Peyer's patch (tissue), 4 donors: ENCODE measurements at regions not wholly inside any gene's neighbourhood (a gene's known extent, or its start where the extent isn't known, plus 50 kb on each side); places are given as distances from the start of the nearest gene placed in this dataset.

ENCODE experiments used
- DNase-seq, 3 donors: peaks; one replicate each; pipeline ENCODE4 v3.0.0-alpha.2; 2017 to 2019
- H3K27ac ChIP-seq, 4 donors: fragments of 200-600 bp; sonication (generic); one replicate each; pipeline ENCODE4 v1.5.1; 2016 to 2019
- H3K27me3 ChIP-seq, 2 donors: fragments of 200-600 bp; sonication (generic); one replicate each; pipeline ENCODE4 v1.5.1; 2019
- H3K36me3 ChIP-seq, 3 donors: fragments of 200-600 bp; sonication (generic); one replicate each; pipeline ENCODE4 v1.5.1; 2016 to 2019
- H3K4me1 ChIP-seq, 4 donors: fragments of 200-600 bp; sonication (generic); one replicate each; pipeline ENCODE4 v1.5.1; 2016 to 2019
- H3K4me3 ChIP-seq, 4 donors: fragments of 200-600 bp; sonication (generic); 1 replicate in 3 of 4; 2 replicates in 1 of 4; pipeline ENCODE4 v1.5.1; 2016 to 2019; ENCODE audit warnings: mild to moderate bottlenecking in 1 of 4
- H3K9me3 ChIP-seq, 4 donors: fragments of 200-600 bp; sonication (generic); one replicate each; pipeline ENCODE4 v1.5.1; 2016 to 2019; ENCODE audit warnings: mild to moderate bottlenecking in 1 of 4
- POLR2A ChIP-seq, 2 donors: fragments of 450-650 bp; IDR thresholded peaks; one replicate each; pipeline ENCODE4 v1.5.1; 2017; ENCODE audit warnings: antibody characterized with exemption in 2 of 2, mild to moderate bottlenecking in 2 of 2, moderate library complexity in 2 of 2
- TF ChIP-seq, protein P1 (sequence below), 6 experiments: fragments of 450-650 bp in 4 of 6; fragments of 200-600 bp in 2 of 6; sonication (generic) in 1 of 6; IDR thresholded peaks; one replicate each; pipeline ENCODE4 v1.5.1; 2017 to 2019; ENCODE audit warnings: antibody characterized with exemption in 6 of 6, mild to moderate bottlenecking in 3 of 6, moderate library complexity in 1 of 6

DNA sequence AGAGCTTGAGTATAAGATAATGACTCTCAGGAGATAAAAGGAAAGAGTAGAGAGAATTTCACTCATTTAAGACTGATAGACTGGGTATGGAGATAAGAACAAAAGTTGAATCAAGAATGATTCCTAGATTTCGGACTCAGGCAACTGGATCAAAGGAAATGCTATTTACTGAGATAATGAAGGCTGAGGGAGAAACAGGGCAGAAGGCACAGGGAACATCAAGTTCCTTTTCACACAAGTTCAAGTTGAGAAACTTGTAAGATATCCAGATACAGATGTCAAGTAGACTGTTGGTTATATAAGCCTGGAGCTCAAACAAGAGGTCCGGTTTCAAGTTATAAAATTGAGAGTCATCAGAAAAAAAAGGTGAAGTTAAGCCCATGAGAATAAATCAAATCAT is 360.8 kb downstream of the TNS1 start:
- no peak overlapping the region for H3K4me3 ChIP-seq
- DNase-seq, result no peak
- no peaks in the 10 kb centered on the region for H3K27me3 ChIP-seq
- peak overlapping the region in 3 of 4 donors; percentile 20 to 53 (median 39) for H3K27ac ChIP-seq
- TF ChIP-seq, protein P1, sequence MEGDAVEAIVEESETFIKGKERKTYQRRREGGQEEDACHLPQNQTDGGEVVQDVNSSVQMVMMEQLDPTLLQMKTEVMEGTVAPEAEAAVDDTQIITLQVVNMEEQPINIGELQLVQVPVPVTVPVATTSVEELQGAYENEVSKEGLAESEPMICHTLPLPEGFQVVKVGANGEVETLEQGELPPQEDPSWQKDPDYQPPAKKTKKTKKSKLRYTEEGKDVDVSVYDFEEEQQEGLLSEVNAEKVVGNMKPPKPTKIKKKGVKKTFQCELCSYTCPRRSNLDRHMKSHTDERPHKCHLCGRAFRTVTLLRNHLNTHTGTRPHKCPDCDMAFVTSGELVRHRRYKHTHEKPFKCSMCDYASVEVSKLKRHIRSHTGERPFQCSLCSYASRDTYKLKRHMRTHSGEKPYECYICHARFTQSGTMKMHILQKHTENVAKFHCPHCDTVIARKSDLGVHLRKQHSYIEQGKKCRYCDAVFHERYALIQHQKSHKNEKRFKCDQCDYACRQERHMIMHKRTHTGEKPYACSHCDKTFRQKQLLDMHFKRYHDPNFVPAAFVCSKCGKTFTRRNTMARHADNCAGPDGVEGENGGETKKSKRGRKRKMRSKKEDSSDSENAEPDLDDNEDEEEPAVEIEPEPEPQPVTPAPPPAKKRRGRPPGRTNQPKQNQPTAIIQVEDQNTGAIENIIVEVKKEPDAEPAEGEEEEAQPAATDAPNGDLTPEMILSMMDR (IDR thresholded peaks at IDR 0.05), result no peak
- no peak for TF ChIP-seq POLR2A (IDR thresholded peaks at IDR 0.05)
- H3K9me3 ChIP-seq, result no peaks in the 10 kb centered on the region
- H3K4me1 ChIP-seq, result no peaks in the 10 kb centered on the region
- no peaks in the 10 kb centered on the region for H3K36me3 ChIP-seq

DNA sequence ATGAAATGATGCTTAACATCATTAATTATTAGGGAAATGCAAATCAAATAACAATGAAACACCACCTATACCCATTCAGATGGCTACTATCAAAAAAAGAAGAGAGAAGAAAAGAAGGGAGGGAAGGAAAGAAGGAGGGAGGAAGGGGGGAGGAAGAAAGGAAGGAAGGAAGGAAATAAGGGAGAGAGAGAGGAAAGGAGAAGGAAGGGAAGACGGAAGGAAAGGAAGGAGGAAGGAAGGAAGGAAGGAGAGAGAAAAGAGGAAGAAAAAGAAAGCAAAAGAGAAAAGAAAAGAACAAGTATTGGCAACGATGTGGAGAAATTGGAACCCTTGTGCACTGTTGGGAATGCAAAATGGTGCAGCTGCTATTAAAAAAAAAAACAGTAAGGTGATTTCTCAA is 363.3 kb downstream of the TNS1 start:
- DNase-seq, result no peak
- Histone ChIP-seq H3K36me3 (no peaks in the 10 kb centered on the region), H3K27ac (no peak overlapping the region), H3K27me3 (no peaks in the 10 kb centered on the region), H3K4me1 (no peaks in the 10 kb centered on the region), H3K9me3 (no peaks in the 10 kb centered on the region), H3K4me3 (no peak overlapping the region)
- TF ChIP-seq, protein P1 (IDR thresholded peaks at IDR 0.05), result no peak
- no peak for TF ChIP-seq POLR2A (IDR thresholded peaks at IDR 0.05)

DNA sequence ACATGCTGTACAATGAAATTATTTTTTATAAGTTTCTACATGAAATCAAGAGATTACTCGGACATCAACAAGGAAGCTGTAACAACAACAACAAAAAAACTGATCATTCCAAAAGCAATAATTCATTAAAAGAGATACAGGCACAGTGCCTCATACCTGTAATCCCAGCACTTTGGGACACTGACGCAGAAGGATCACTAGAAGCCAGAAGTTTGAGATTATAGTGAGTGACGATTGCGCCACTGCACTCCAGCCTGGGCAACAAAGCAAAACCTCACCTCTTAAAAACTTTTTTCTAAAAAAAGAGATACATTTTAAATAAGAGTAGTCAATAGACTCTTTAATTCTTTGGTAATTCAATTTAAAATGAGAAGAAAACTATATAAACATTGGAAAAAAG is 364.3 kb downstream of the TNS1 start:
- no peaks in the 10 kb centered on the region for H3K36me3 ChIP-seq
- H3K4me3 ChIP-seq, result no peak overlapping the region
- no peak for DNase-seq
- H3K9me3 ChIP-seq, result no peaks in the 10 kb centered on the region
- H3K27ac ChIP-seq, result no peak overlapping the region
- no peak for TF ChIP-seq POLR2A (IDR thresholded peaks at IDR 0.05)
- TF ChIP-seq, protein P1 (IDR thresholded peaks at IDR 0.05), result no peak
- no peaks in the 10 kb centered on the region for H3K4me1 ChIP-seq
- no peaks in the 10 kb centered on the region for H3K27me3 ChIP-seq

DNA sequence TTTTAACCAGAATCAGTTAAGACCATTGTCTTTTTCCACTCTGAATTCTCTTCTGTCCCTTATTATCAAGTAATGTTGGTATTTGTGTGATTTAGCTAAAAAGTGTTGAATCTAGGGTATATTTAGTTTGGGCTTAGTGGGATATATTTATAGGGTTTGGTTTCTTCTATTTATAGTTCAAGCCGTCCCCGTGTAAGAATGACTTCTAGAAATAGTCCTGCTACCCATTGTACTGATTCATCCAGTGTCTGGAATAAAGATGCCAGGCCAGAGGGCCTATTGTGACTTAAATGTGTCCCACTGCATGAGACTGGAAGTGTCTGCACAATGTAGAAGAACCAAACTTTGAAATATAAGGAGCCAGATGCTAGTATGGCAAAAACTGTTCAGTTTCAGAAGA is 364.8 kb downstream of the TNS1 start:
- no peaks in the 10 kb centered on the region for H3K4me1 ChIP-seq
- no peaks in the 10 kb centered on the region for H3K27me3 ChIP-seq
- no peak overlapping the region for H3K4me3 ChIP-seq
- DNase-seq, result no peak
- H3K27ac ChIP-seq, result no peak overlapping the region
- H3K36me3 ChIP-seq, result no peaks in the 10 kb centered on the region
- TF ChIP-seq POLR2A (IDR thresholded peaks at IDR 0.05), result no peak
- TF ChIP-seq, protein P1 (IDR thresholded peaks at IDR 0.05), result no peak
- no peaks in the 10 kb centered on the region for H3K9me3 ChIP-seq

DNA sequence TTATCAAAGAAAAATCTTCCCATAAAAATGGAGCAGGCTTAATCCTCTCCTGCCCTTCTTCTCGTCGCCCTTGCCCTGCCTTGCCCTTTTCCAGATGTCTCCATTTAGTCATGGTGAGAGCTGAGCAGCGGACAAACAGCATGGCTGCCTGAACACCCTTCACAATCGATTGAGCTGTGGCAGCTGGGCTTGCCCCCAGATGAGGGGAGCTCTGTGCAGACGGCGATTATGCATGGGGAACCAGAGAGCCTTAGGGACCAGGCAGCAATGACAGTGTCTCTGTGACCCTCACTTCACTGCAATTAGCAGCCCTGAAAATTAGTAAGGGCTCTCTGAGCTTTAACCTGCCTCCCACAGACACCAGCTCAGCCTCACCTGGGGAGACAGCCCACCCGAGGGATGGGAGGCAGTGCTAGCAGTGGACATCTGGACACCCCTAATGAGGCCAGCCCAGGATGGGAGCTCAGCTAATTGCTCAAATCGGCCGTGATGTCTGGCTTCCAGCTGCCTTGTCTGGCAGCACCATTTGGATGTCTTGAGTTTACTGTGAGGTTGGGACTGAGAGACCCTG is 365.7 kb downstream of the TNS1 start:
- H3K9me3 ChIP-seq, result no peaks in the 10 kb centered on the region
- DNase-seq, result no peak
- H3K27ac ChIP-seq, result no peak overlapping the region
- no peak overlapping the region for H3K4me3 ChIP-seq
- no peak for TF ChIP-seq POLR2A (IDR thresholded peaks at IDR 0.05)
- TF ChIP-seq, protein P1 (IDR thresholded peaks at IDR 0.05), result no peak
- H3K4me1 ChIP-seq, result no peaks in the 10 kb centered on the region
- H3K27me3 ChIP-seq, result no peaks in the 10 kb centered on the region
- no peaks in the 10 kb centered on the region for H3K36me3 ChIP-seq

DNA sequence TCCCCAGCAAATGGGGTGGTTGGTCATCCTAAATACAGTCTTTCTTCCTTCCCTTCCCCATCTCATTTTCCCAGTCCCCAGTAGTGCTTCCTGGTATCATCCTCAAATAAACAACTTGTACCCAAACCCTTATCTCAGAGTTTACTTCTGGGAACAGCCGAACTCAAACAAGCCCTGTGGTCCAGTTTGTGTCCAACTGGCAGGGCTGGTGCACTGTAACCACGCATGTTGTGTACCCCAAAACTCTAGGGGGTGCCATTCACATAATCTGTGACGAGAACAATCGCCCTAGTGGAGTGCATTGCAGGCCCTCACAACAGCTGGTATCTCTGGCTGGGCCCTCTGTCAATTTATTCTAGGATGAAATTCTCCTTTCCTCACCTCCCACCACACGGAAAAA is 366.2 kb downstream of the TNS1 start:
- no peak for DNase-seq
- Histone ChIP-seq H3K4me1 (no peaks in the 10 kb centered on the region), H3K27ac (no peak overlapping the region), H3K36me3 (no peaks in the 10 kb centered on the region), H3K27me3 (no peaks in the 10 kb centered on the region), H3K9me3 (no peaks in the 10 kb centered on the region), H3K4me3 (no peak overlapping the region)
- TF ChIP-seq POLR2A (IDR thresholded peaks at IDR 0.05), result no peak
- TF ChIP-seq, protein P1 (IDR thresholded peaks at IDR 0.05), result no peak
